Mucosa of stomach (tissue), 1 donor: ENCODE measurements at regions not wholly inside any gene's neighbourhood (a gene's known extent, or its start where the extent isn't known, plus 50 kb on each side); places are given as distances from the start of the nearest gene placed in this dataset.

Experiments
- H3K27me3 ChIP-seq: one replicate; pipeline ENCODE4 v1.7.0; 2013; ENCODE audit warnings: mild to moderate bottlenecking, low read length; ENCODE audit not compliant: control insufficient read depth, insufficient read depth
- H3K36me3 ChIP-seq: one replicate; pipeline ENCODE4 v1.7.0; 2013; ENCODE audit warnings: low read length; ENCODE audit not compliant: control insufficient read depth, insufficient read depth
- H3K4me1 ChIP-seq: one replicate; pipeline ENCODE4 v1.7.0; 2013; ENCODE audit warnings: mild to moderate bottlenecking, low read length; ENCODE audit not compliant: control insufficient read depth, insufficient read depth
- H3K4me3 ChIP-seq: one replicate; pipeline ENCODE4 v1.7.0; 2013; ENCODE audit warnings: low read length
- H3K9ac ChIP-seq: one replicate; pipeline ENCODE4 v1.7.0; 2013; ENCODE audit warnings: mild to moderate bottlenecking, low read length, moderate library complexity
- H3K9me3 ChIP-seq: one replicate; pipeline ENCODE4 v1.7.0; 2013; ENCODE audit warnings: mild to moderate bottlenecking, low read length, moderate library complexity; ENCODE audit not compliant: control insufficient read depth
- donor health status: Pancreatic carcinoma.

DNA sequence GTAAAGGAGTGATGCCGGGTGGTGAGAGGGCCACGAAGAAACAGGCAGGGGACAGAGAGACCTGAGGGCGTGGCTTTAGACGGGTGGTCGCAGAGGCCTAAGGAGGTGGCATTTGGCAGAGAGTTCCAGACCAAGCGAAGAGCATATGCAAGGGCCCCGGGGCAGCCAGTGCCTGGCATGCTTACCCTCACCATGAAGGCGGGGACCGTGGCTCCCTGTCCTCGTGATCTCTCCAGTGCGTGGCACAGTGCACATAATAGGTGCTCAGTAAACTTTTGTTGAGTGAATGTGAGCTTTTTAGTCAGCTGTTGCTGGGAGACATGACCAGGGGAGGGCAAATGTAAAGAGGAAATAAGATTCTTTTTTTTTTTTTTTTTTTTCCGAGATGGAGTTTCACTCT, 245.6 kb upstream of the GSE1 start:
- Histone ChIP-seq H3K27me3 (no peaks in the 10 kb centered on the region), H3K9me3 (no peaks in the 10 kb centered on the region), H3K4me1 (peaks cover 61% of the 10 kb centered on the region), H3K4me3 (no peak overlapping the region), H3K9ac (no peak overlapping the region), H3K36me3 (no peaks in the 10 kb centered on the region)

- Histone ChIP-seq H3K9me3 (no peaks in the 10 kb centered on the region), H3K4me1 (peaks cover 61% of the 10 kb centered on the region), H3K9ac (no peak overlapping the region), H3K27me3 (no peaks in the 10 kb centered on the region), H3K4me3 (no peak overlapping the region), H3K36me3 (no peaks in the 10 kb centered on the region)
Measured at GRCh38 chr16:85369060-85369459, 244.1 kb upstream of the GSE1 start.

DNA sequence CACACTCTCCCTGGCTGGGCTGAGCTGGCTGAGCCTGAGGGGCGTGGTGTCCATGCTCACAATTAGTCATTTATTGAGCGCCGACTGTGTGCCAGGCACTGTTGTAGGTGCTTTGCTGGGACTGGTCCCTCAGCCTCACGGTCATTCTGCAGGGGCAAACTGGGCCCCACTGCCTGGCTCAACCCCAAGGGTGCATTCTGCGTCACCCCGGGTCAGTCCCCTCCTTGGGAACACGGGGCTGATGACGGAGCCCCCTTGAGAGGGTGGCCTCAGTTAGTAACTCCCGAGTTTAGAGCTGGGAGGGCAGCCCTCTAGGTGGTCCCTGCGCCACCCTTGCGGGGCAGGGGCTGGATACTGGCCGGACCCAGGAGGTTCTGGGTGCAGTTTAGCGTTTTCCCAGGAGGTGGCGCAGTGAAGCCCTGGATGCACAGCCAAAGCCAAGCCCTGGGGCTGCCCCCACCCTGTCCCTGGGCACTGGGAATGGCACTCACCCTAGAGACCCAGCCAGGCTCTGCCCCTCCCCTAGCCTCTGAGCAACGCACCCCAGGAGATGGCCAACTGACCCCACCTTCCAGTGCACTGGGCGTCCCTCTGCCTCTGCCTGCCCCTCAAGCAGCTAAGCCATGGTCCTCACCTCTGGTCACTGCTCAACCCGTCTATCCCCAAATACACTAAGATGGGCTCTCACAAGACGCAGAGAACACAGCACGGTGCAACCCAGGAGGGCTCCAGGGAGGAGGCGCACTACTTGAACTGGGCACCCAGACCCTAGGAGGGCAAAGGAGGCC, 243.2 kb upstream of the GSE1 start:
- Histone ChIP-seq H3K36me3 (no peaks in the 10 kb centered on the region), H3K9ac (peak overlapping the region; percentile 40), H3K9me3 (no peaks in the 10 kb centered on the region), H3K27me3 (no peaks in the 10 kb centered on the region), H3K4me3 (no peak overlapping the region), H3K4me1 (peaks cover 53% of the 10 kb centered on the region)

GRCh38 chr16:85370543-85370880, 242.6 kb upstream of the GSE1 start:
- peaks cover 50% of the 10 kb centered on the region for H3K4me1 ChIP-seq
- no peaks in the 10 kb centered on the region for H3K9me3 ChIP-seq
- H3K36me3 ChIP-seq, result no peaks in the 10 kb centered on the region
- peak overlapping the region; percentile 40 for H3K9ac ChIP-seq
- H3K4me3 ChIP-seq, result no peak overlapping the region
- H3K27me3 ChIP-seq, result no peaks in the 10 kb centered on the region

DNA sequence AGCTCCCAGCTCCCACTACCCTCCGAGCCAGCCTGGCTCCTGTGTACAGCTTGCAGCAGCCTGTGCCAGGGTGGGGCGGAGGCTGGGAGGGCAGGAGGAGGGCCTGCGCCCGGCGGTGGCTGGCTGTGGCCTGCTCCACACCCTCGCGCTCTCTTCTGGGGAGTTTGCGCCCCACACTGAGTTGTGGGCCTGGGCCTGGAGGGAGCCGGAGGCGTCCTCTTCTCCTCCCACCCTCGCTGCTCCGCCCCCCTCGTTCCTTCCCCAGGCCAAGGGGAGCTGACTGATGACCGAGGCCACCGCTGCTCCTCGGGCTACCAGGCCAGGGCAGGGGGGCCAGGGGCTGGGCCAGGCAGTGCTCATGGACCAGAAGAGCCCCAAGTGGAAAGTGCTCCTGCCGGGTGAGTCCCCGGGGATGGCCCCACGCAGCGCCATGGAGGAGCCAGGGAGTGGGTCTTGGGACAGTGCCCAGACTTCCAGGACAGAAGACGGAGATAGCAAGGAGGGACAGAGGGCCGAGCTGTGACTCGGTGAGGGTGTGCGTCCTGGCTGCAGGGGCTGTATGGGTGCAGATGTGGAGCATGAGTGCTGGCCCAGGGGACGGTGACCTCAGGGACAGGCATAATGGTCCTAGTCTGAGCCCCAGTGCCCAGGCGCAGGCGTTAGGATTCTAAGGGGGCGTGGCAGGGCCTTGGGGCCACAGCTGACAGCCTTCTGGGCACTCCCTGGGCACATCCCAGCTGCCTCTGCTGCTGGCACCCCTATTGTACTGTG, 242.1 kb upstream of the GSE1 start:
- Histone ChIP-seq H3K4me3 (no peak overlapping the region), H3K36me3 (no peaks in the 10 kb centered on the region), H3K27me3 (no peaks in the 10 kb centered on the region), H3K9me3 (no peaks in the 10 kb centered on the region), H3K4me1 (peaks cover 52% of the 10 kb centered on the region), H3K9ac (peak overlapping the region; percentile 40)

GRCh38 chr16:85371948-85372347, 241.2 kb upstream of the GSE1 start:
- no peaks in the 10 kb centered on the region for H3K27me3 ChIP-seq
- H3K4me1 ChIP-seq, result peaks cover 61% of the 10 kb centered on the region
- no peaks in the 10 kb centered on the region for H3K36me3 ChIP-seq
- no peaks in the 10 kb centered on the region for H3K9me3 ChIP-seq
- no peak overlapping the region for H3K4me3 ChIP-seq
- H3K9ac ChIP-seq, result peak overlapping the region; percentile 40

DNA sequence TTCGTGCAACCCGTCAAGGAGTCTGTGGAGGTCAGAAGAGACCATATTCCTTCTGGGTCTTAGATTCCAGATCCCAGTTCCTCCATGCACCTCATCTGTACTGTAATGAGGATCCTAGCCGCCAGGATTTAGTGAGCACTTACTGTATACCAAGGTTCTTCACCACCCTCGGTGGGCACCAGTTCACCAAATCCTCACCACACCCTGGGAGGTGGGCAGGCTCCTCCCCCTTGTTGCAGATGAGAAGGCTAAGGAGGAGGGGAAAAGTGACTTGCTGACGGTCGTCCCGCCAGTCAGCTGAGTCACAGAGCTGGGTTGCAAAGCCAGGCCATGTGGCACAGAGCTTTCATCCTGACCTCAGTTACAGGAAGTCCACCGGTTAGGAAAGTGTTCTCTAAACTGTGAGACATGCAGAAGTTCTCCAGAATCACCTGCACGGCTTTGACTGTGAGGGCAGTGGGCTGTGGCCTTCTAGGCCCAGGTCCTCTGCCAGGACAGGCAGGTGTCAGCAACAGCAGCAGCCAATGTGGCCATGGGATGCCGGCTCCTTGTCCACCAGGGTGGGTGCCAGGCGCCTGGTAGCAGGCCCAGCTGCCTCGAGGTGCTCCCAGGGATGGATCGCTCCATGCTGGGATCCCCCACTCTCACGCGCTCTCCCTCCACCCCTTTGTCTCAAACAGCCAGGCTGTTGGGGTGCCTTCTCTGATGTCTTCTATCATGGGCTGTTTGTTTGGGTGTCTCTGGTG, 240.3 kb upstream of the GSE1 start:
- Histone ChIP-seq H3K4me3 (no peak overlapping the region), H3K9me3 (no peaks in the 10 kb centered on the region), H3K4me1 (peaks cover 70% of the 10 kb centered on the region), H3K9ac (no peak overlapping the region), H3K27me3 (no peaks in the 10 kb centered on the region), H3K36me3 (no peaks in the 10 kb centered on the region)

DNA sequence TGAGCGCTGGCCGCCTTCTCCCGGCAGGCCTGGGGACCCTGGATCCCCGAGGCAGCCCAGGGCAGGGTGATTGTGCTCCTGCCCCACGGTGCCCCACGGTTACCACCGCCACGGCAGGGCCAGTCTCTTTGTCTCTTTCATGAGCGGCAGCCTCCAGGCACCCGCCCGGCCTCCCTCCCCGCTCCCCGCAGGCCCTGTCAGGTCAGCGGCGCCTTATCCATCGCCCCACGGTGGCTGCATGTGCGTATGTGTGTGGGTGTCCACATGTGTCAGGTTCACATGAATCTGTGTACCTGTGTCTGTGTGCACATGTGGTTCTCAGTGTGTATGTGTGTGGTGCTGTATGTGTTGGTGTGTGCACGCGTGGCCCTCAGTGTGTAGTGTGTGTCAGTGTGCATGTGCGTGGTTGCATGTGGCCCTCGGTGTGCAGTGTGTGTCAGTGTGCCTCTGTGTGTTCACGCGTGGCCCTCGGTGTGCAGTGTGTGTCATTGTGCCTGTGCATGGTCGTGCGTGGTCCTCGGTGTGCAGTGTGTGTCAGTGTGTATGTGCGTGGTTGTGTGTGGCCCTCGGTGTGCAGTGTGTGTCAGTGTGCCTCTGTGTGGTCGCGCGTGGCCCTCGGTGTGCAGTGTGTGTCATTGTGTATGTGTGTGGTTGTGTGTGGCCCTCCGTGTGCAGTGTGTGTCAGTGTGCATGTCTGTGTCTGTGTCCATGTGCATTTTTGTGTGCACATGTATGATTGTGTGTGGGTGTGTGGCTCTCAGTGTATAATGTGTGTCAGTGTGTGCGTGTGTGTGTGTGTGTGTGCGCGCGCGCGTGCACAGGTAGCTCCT, 239.2 kb upstream of the GSE1 start:
- Histone ChIP-seq H3K4me1 (peaks cover 76% of the 10 kb centered on the region), H3K36me3 (no peaks in the 10 kb centered on the region), H3K27me3 (no peaks in the 10 kb centered on the region), H3K9me3 (no peaks in the 10 kb centered on the region), H3K4me3 (no peak overlapping the region), H3K9ac (no peak overlapping the region)

DNA sequence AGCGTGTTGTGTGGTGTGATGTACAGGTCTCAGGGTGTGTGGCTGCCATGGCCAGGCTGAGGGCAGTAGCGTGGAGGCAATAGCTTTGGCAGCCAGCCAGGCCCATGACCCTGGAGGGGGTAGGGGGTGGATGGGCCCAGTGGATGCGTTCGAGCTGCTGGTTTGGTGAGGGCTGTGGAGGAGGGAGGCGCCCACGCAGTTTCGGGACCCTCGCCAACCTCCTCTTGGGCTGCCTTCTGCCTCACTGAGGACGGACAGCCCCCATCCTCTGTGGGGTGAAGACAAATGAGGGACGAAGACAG, 238.6 kb upstream of the GSE1 start:
- H3K9me3 ChIP-seq, result no peaks in the 10 kb centered on the region
- no peak overlapping the region for H3K9ac ChIP-seq
- H3K36me3 ChIP-seq, result no peaks in the 10 kb centered on the region
- peaks cover 76% of the 10 kb centered on the region for H3K4me1 ChIP-seq
- H3K27me3 ChIP-seq, result no peaks in the 10 kb centered on the region
- H3K4me3 ChIP-seq, result no peak overlapping the region

GRCh38 chr16:85375282-85375681, 237.8 kb upstream of the GSE1 start:
- peaks cover 68% of the 10 kb centered on the region for H3K4me1 ChIP-seq
- H3K4me3 ChIP-seq, result no peak overlapping the region
- H3K27me3 ChIP-seq, result no peaks in the 10 kb centered on the region
- no peaks in the 10 kb centered on the region for H3K9me3 ChIP-seq
- no peaks in the 10 kb centered on the region for H3K36me3 ChIP-seq
- H3K9ac ChIP-seq, result no peak overlapping the region

- H3K36me3 ChIP-seq, result no peaks in the 10 kb centered on the region
- H3K4me3 ChIP-seq, result no peak overlapping the region
- H3K27me3 ChIP-seq, result no peaks in the 10 kb centered on the region
- peaks cover 56% of the 10 kb centered on the region for H3K4me1 ChIP-seq
- no peaks in the 10 kb centered on the region for H3K9me3 ChIP-seq
- no peak overlapping the region for H3K9ac ChIP-seq
Measured at GRCh38 chr16:85376292-85377095, 236.6 kb upstream of the GSE1 start.
